ENCODE measurements at regions not wholly inside any gene's neighbourhood (a gene's known extent, or its start where the extent isn't known, plus 50 kb on each side); places are given as distances from the start of the nearest gene placed in this dataset.

DNA sequence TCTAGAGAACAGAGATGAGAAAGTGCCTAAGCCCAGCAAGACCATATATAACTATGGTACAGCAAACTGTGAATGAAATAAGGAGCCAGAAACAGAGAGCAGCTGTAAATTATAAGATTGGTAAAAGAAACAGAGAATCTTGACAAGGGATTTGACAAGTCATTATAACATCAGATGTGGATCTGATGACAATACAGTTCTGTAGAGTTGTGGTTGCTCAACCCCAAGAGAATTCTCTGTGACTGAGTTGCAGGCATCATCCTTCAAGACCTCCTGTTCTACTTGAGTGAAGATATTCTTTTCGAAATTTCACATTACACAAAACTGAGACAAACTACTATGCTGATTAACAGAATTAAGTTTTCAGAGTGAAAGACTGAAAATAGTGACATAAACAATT lies 343.1 kb upstream of the SLC39A10 start:
- TF ChIP-seq, protein P1, sequence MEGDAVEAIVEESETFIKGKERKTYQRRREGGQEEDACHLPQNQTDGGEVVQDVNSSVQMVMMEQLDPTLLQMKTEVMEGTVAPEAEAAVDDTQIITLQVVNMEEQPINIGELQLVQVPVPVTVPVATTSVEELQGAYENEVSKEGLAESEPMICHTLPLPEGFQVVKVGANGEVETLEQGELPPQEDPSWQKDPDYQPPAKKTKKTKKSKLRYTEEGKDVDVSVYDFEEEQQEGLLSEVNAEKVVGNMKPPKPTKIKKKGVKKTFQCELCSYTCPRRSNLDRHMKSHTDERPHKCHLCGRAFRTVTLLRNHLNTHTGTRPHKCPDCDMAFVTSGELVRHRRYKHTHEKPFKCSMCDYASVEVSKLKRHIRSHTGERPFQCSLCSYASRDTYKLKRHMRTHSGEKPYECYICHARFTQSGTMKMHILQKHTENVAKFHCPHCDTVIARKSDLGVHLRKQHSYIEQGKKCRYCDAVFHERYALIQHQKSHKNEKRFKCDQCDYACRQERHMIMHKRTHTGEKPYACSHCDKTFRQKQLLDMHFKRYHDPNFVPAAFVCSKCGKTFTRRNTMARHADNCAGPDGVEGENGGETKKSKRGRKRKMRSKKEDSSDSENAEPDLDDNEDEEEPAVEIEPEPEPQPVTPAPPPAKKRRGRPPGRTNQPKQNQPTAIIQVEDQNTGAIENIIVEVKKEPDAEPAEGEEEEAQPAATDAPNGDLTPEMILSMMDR (IDR thresholded peaks at IDR 0.05; ENCODE audit: control extremely low read depth in 1 of 3, insufficient read depth in 1 of 3, low read depth in 1 of 3, low read length in 3 of 3): no peak
- TF ChIP-seq SP1 (IDR thresholded peaks at IDR 0.05; ENCODE audit: low read depth, low read length) (no peak), CEBPB (IDR thresholded peaks at IDR 0.05; ENCODE audit: low read depth, low read length) (no peak), HDAC2 (IDR thresholded peaks at IDR 0.05; ENCODE audit: borderline replicate concordance in 1 of 2, low read depth in 2 of 2, low read length in 2 of 2) (no peak), MAFK (IDR thresholded peaks at IDR 0.05; ENCODE audit: low read depth, low read length) (no peak), GABPA (IDR thresholded peaks at IDR 0.05; ENCODE audit: borderline replicate concordance, insufficient read depth, low read length) (no peak), POLR2AphosphoS5 (IDR thresholded peaks at IDR 0.05; ENCODE audit: low read depth, low read length) (no peak), EP300 (IDR thresholded peaks at IDR 0.05; ENCODE audit: borderline replicate concordance in 1 of 2, low read depth in 2 of 2, low read length in 2 of 2) (no peak)
- TF ChIP-seq, protein P2, sequence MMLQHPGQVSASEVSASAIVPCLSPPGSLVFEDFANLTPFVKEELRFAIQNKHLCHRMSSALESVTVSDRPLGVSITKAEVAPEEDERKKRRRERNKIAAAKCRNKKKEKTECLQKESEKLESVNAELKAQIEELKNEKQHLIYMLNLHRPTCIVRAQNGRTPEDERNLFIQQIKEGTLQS (IDR thresholded peaks at IDR 0.05; ENCODE audit: insufficient read depth, low read depth, low read length): no peak
- TF ChIP-seq, protein P3, sequence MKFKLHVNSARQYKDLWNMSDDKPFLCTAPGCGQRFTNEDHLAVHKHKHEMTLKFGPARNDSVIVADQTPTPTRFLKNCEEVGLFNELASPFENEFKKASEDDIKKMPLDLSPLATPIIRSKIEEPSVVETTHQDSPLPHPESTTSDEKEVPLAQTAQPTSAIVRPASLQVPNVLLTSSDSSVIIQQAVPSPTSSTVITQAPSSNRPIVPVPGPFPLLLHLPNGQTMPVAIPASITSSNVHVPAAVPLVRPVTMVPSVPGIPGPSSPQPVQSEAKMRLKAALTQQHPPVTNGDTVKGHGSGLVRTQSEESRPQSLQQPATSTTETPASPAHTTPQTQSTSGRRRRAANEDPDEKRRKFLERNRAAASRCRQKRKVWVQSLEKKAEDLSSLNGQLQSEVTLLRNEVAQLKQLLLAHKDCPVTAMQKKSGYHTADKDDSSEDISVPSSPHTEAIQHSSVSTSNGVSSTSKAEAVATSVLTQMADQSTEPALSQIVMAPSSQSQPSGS (IDR thresholded peaks at IDR 0.05; ENCODE audit: low read length): no peak
